ENCODE measurements at regions not wholly inside any gene's neighbourhood (a gene's known extent, or its start where the extent isn't known, plus 50 kb on each side); places are given as distances from the start of the nearest gene placed in this dataset.
"Not testable (repeated sequence)": the region's sequence is repeated elsewhere in the genome, so short reads cannot be mapped to it uniquely, and the experiment has no call there.

- H3K36me3 ChIP-seq (ENCODE audit: control insufficient read depth in 2 of 3, insufficient read depth in 3 of 3, low read length in 3 of 3); intact Hi-C loops (cut with DNase I); H3K9me3 ChIP-seq (ENCODE audit: control insufficient read depth in 2 of 3, insufficient read depth in 1 of 3, low read length in 3 of 3); H3K4me1 ChIP-seq (ENCODE audit: control insufficient read depth in 2 of 3, insufficient read depth in 2 of 3, low read depth in 1 of 3, low read length in 3 of 3); FAIRE-seq; H3K9ac ChIP-seq (ENCODE audit: low read length in 3 of 3); H3K4me3 ChIP-seq (ENCODE audit: low read length in 3 of 3); DNase-seq; H3K27ac ChIP-seq (ENCODE audit: low read depth in 2 of 2, low read length in 2 of 2); H3K27me3 ChIP-seq (ENCODE audit: control insufficient read depth, insufficient read depth, low read length): not testable (repeated sequence)
Measured at GRCh38 chr16:21383682-21384081, 105.6 kb upstream of the CRYM start.

- intact Hi-C loops (cut with DNase I); H3K27ac ChIP-seq (ENCODE audit: low read depth in 2 of 2, low read length in 2 of 2); H3K27me3 ChIP-seq (ENCODE audit: control insufficient read depth, insufficient read depth, low read length); FAIRE-seq; DNase-seq; H3K9ac ChIP-seq (ENCODE audit: low read length in 3 of 3); H3K36me3 ChIP-seq (ENCODE audit: control insufficient read depth in 2 of 3, insufficient read depth in 3 of 3, low read length in 3 of 3); H3K9me3 ChIP-seq (ENCODE audit: control insufficient read depth in 2 of 3, insufficient read depth in 1 of 3, low read length in 3 of 3); H3K4me3 ChIP-seq (ENCODE audit: low read length in 3 of 3); H3K4me1 ChIP-seq (ENCODE audit: control insufficient read depth in 2 of 3, insufficient read depth in 2 of 3, low read depth in 1 of 3, low read length in 3 of 3): not testable (repeated sequence)
Measured at GRCh38 chr16:21379645-21380044, 101.6 kb upstream of the CRYM start.

GRCh38 chr16:21376196-21376899 lies 98.3 kb upstream of the CRYM start:
- DNase-seq; H3K4me1 ChIP-seq (ENCODE audit: control insufficient read depth in 2 of 3, insufficient read depth in 2 of 3, low read depth in 1 of 3, low read length in 3 of 3); H3K4me3 ChIP-seq (ENCODE audit: low read length in 3 of 3); H3K27me3 ChIP-seq (ENCODE audit: control insufficient read depth, insufficient read depth, low read length); FAIRE-seq; H3K9ac ChIP-seq (ENCODE audit: low read length in 3 of 3); H3K36me3 ChIP-seq (ENCODE audit: control insufficient read depth in 2 of 3, insufficient read depth in 3 of 3, low read length in 3 of 3); intact Hi-C loops (cut with DNase I); H3K9me3 ChIP-seq (ENCODE audit: control insufficient read depth in 2 of 3, insufficient read depth in 1 of 3, low read length in 3 of 3); H3K27ac ChIP-seq (ENCODE audit: low read depth in 2 of 2, low read length in 2 of 2): not testable (repeated sequence)

- DNase-seq; H3K36me3 ChIP-seq (ENCODE audit: control insufficient read depth in 2 of 3, insufficient read depth in 3 of 3, low read length in 3 of 3); intact Hi-C loops (cut with DNase I); FAIRE-seq; H3K27me3 ChIP-seq (ENCODE audit: control insufficient read depth, insufficient read depth, low read length); H3K9ac ChIP-seq (ENCODE audit: low read length in 3 of 3); H3K4me3 ChIP-seq (ENCODE audit: low read length in 3 of 3); H3K9me3 ChIP-seq (ENCODE audit: control insufficient read depth in 2 of 3, insufficient read depth in 1 of 3, low read length in 3 of 3); H3K27ac ChIP-seq (ENCODE audit: low read depth in 2 of 2, low read length in 2 of 2); H3K4me1 ChIP-seq (ENCODE audit: control insufficient read depth in 2 of 3, insufficient read depth in 2 of 3, low read depth in 1 of 3, low read length in 3 of 3): not testable (repeated sequence)
Measured at GRCh38 chr16:21375334-21375733, 97.2 kb upstream of the CRYM start.

GRCh38 chr16:21373454-21373853 lies 95.4 kb upstream of the CRYM start:
- H3K27ac ChIP-seq (ENCODE audit: low read depth in 2 of 2, low read length in 2 of 2); DNase-seq; H3K4me3 ChIP-seq (ENCODE audit: low read length in 3 of 3); intact Hi-C loops (cut with DNase I); H3K27me3 ChIP-seq (ENCODE audit: control insufficient read depth, insufficient read depth, low read length); H3K36me3 ChIP-seq (ENCODE audit: control insufficient read depth in 2 of 3, insufficient read depth in 3 of 3, low read length in 3 of 3); H3K9me3 ChIP-seq (ENCODE audit: control insufficient read depth in 2 of 3, insufficient read depth in 1 of 3, low read length in 3 of 3); FAIRE-seq; H3K9ac ChIP-seq (ENCODE audit: low read length in 3 of 3); H3K4me1 ChIP-seq (ENCODE audit: control insufficient read depth in 2 of 3, insufficient read depth in 2 of 3, low read depth in 1 of 3, low read length in 3 of 3): not testable (repeated sequence)

GRCh38 chr16:21372862-21373261 lies 94.8 kb upstream of the CRYM start:
- FAIRE-seq; H3K27ac ChIP-seq (ENCODE audit: low read depth in 2 of 2, low read length in 2 of 2); DNase-seq; H3K36me3 ChIP-seq (ENCODE audit: control insufficient read depth in 2 of 3, insufficient read depth in 3 of 3, low read length in 3 of 3); H3K27me3 ChIP-seq (ENCODE audit: control insufficient read depth, insufficient read depth, low read length); H3K9ac ChIP-seq (ENCODE audit: low read length in 3 of 3); intact Hi-C loops (cut with DNase I); H3K9me3 ChIP-seq (ENCODE audit: control insufficient read depth in 2 of 3, insufficient read depth in 1 of 3, low read length in 3 of 3); H3K4me1 ChIP-seq (ENCODE audit: control insufficient read depth in 2 of 3, insufficient read depth in 2 of 3, low read depth in 1 of 3, low read length in 3 of 3); H3K4me3 ChIP-seq (ENCODE audit: low read length in 3 of 3): not testable (repeated sequence)

GRCh38 chr16:21372162-21372835 lies 94.2 kb upstream of the CRYM start:
- FAIRE-seq; H3K4me3 ChIP-seq (ENCODE audit: low read length in 3 of 3); H3K9me3 ChIP-seq (ENCODE audit: control insufficient read depth in 2 of 3, insufficient read depth in 1 of 3, low read length in 3 of 3); H3K9ac ChIP-seq (ENCODE audit: low read length in 3 of 3); H3K4me1 ChIP-seq (ENCODE audit: control insufficient read depth in 2 of 3, insufficient read depth in 2 of 3, low read depth in 1 of 3, low read length in 3 of 3); DNase-seq; intact Hi-C loops (cut with DNase I); H3K27me3 ChIP-seq (ENCODE audit: control insufficient read depth, insufficient read depth, low read length); H3K36me3 ChIP-seq (ENCODE audit: control insufficient read depth in 2 of 3, insufficient read depth in 3 of 3, low read length in 3 of 3); H3K27ac ChIP-seq (ENCODE audit: low read depth in 2 of 2, low read length in 2 of 2): not testable (repeated sequence)

- H3K4me3 ChIP-seq (ENCODE audit: low read length in 3 of 3); DNase-seq; H3K36me3 ChIP-seq (ENCODE audit: control insufficient read depth in 2 of 3, insufficient read depth in 3 of 3, low read length in 3 of 3): not testable (repeated sequence)
Measured at GRCh38 chr16:21370791-21371190, 92.7 kb upstream of the CRYM start.

More at GRCh38 chr16:21370791-21371190, 92.7 kb upstream of the CRYM start:
- H3K9me3 ChIP-seq (ENCODE audit: control insufficient read depth in 2 of 3, insufficient read depth in 1 of 3, low read length in 3 of 3); H3K27me3 ChIP-seq (ENCODE audit: control insufficient read depth, insufficient read depth, low read length); intact Hi-C loops (cut with DNase I); H3K27ac ChIP-seq (ENCODE audit: low read depth in 2 of 2, low read length in 2 of 2); H3K4me1 ChIP-seq (ENCODE audit: control insufficient read depth in 2 of 3, insufficient read depth in 2 of 3, low read depth in 1 of 3, low read length in 3 of 3); FAIRE-seq; H3K9ac ChIP-seq (ENCODE audit: low read length in 3 of 3): not testable (repeated sequence)

Data from kidney (tissue), 10 donors.